Fibroblast of lung (primary cell): ENCODE measurements at regions not wholly inside any gene's neighbourhood (a gene's known extent, or its start where the extent isn't known, plus 50 kb on each side); places are given as distances from the start of the nearest gene placed in this dataset.

Source experiments
- DNase-seq, 2 donors: peaks; one replicate each; pipeline versions ENCODE4 v3.0.0 to v3.0.0-alpha.2; 2010; ENCODE audit warnings: low read depth in 2 of 2
- H2AFZ ChIP-seq: 2 replicates; pipeline ENCODE4 v1.5.1; 2012; ENCODE audit warnings: low read length, control low read depth, inconsistent platforms
- H3K27ac ChIP-seq: 2 replicates; pipeline ENCODE4 v1.5.1; 2011; ENCODE audit warnings: low read length, control low read depth; ENCODE audit not compliant: insufficient read depth
- H3K27me3 ChIP-seq: 2 replicates; pipeline ENCODE4 v1.5.1; 2011; ENCODE audit warnings: mild to moderate bottlenecking, low read length; ENCODE audit not compliant: control insufficient read depth, insufficient read depth
- H3K36me3 ChIP-seq: 2 replicates; pipeline ENCODE4 v1.5.1; 2011; ENCODE audit warnings: low read length; ENCODE audit not compliant: control insufficient read depth, insufficient read depth
- H3K4me1 ChIP-seq: 2 replicates; pipeline ENCODE4 v1.5.1; 2011; ENCODE audit warnings: low read length; ENCODE audit not compliant: control insufficient read depth, insufficient read depth; ENCODE audit errors: extremely low read depth
- H3K4me2 ChIP-seq: 2 replicates; pipeline ENCODE4 v1.5.1; 2011; ENCODE audit warnings: low read length, control low read depth; ENCODE audit not compliant: insufficient read depth; ENCODE audit errors: extremely low read depth
- H3K4me3 ChIP-seq, 4 experiments: fragments of 200-600 bp in 1 of 4; sonication (generic) in 1 of 4; replicated peaks in 1 of 4; 2 replicates each; pipeline ENCODE4 v1.5.1; 2011 to 2016; ENCODE audit warnings: low read length in 4 of 4, low read depth in 3 of 4, mild to moderate bottlenecking in 3 of 4, control low read depth in 2 of 4, inconsistent platforms in 1 of 4, mixed read lengths in 1 of 4; ENCODE audit not compliant: insufficient read depth in 1 of 4; ENCODE audit errors: control extremely low read depth in 1 of 4
- H3K79me2 ChIP-seq: 2 replicates; pipeline ENCODE4 v1.5.1; 2012; ENCODE audit warnings: mild to moderate bottlenecking, low read length, inconsistent platforms; ENCODE audit not compliant: control insufficient read depth, insufficient read depth
- H3K9ac ChIP-seq: 2 replicates; pipeline ENCODE4 v1.5.1; 2011; ENCODE audit warnings: mild to moderate bottlenecking, low read length, control low read depth; ENCODE audit not compliant: insufficient read depth
- H3K9me3 ChIP-seq: 2 replicates; pipeline ENCODE4 v1.5.1; 2012; ENCODE audit warnings: low read depth, low read length; ENCODE audit not compliant: control insufficient read depth, insufficient read depth
- H4K20me1 ChIP-seq: 2 replicates; pipeline ENCODE4 v1.5.1; 2011; ENCODE audit warnings: low read length; ENCODE audit not compliant: control insufficient read depth, insufficient read depth; ENCODE audit errors: extremely low read depth
- EZH2 ChIP-seq: IDR thresholded peaks from 2 replicates; pipeline ENCODE4 v1.5.1; 2012; ENCODE audit warnings: low read length, control low read depth, mild to moderate bottlenecking; ENCODE audit errors: missing control alignments
- TF ChIP-seq, protein P1 (sequence below), 2 donors: IDR thresholded peaks in 1 of 2; conservative IDR thresholded peaks in 1 of 2; 1 replicate in 1 of 2; 2 replicates in 1 of 2; pipeline ENCODE4 v1.5.1; 2011 to 2012; ENCODE audit warnings: low read length in 2 of 2, control low read depth in 1 of 2, inconsistent platforms in 1 of 2, low read depth in 1 of 2, mild to moderate bottlenecking in 1 of 2

DNA sequence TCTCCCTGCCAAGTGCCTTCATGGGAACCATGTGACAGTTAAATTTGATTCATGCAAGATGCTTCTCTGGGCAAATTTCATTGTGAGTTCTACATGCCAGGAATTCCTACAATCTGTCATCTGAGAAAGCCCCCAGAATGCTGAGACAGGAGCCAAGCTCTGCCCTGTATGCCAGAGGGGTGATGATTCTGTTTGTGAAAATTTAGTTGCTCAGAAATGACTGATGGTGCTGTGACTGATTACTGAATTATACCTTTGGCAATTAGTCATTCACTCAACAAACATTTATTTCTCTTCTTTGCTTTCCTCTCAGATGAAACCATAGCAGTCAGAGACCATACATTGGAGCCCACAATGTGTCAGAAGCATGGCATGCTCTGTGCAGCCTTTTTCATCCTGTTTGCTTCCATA, 69.0 kb upstream of the ZBED5 start:
- Histone ChIP-seq H2AFZ (no peak overlapping the region), H3K27me3 (no peaks in the 10 kb centered on the region), H3K9ac (no peak overlapping the region), H4K20me1 (no peaks in the 10 kb centered on the region), H3K4me2 (no peak overlapping the region), H3K27ac (no peak overlapping the region), H3K9me3 (no peaks in the 10 kb centered on the region), H3K79me2 (no peaks in the 10 kb centered on the region), H3K36me3 (no peaks in the 10 kb centered on the region), H3K4me1 (peaks cover 12% of the 10 kb centered on the region), H3K4me3 (no peak overlapping the region)
- TF ChIP-seq, protein P1, sequence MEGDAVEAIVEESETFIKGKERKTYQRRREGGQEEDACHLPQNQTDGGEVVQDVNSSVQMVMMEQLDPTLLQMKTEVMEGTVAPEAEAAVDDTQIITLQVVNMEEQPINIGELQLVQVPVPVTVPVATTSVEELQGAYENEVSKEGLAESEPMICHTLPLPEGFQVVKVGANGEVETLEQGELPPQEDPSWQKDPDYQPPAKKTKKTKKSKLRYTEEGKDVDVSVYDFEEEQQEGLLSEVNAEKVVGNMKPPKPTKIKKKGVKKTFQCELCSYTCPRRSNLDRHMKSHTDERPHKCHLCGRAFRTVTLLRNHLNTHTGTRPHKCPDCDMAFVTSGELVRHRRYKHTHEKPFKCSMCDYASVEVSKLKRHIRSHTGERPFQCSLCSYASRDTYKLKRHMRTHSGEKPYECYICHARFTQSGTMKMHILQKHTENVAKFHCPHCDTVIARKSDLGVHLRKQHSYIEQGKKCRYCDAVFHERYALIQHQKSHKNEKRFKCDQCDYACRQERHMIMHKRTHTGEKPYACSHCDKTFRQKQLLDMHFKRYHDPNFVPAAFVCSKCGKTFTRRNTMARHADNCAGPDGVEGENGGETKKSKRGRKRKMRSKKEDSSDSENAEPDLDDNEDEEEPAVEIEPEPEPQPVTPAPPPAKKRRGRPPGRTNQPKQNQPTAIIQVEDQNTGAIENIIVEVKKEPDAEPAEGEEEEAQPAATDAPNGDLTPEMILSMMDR (conservative IDR thresholded peaks at IDR 0.05 in 1 of 2, IDR thresholded peaks at IDR 0.05 in 1 of 2; ENCODE audit: low read depth in 1 of 2, low read length in 2 of 2): no peak
- no peak for TF ChIP-seq EZH2
- no peak for DNase-seq

DNA sequence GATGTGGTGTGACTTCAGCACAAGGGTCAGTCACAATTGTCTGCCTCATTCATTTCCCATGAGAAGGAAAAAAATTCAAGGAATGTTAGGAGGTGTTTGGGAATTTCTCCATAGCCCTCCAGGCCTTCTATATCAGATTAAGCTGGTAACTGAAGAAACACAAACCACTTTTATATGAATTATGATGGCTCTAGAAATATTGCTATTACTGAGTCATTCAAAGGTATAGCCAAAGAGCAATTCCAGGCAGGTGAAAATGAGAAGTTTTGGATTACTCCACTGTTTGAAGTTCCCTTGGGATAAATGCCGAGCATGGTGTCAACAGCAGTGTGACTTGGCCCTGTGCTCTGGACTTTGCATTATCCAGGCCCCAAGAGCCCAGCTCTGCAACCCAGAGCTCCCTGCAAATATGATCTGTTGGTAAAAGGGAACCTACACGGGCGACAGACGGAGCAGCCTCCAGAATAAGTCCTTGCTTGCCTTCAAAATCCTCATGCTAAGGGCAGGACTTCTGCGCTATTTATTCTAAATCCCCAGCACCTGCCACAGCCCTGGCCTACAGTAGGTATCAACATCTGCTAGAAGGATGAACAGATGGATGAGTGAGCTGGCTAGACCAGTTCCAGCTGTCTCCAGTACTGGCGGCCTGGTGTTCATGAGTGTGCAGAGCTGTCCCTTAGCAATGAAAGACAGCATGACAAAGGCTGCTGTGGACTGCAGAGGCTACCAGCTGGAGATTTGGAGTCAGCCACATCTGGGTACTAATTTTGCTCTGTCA, 67.5 kb upstream of the ZBED5 start:
- Histone ChIP-seq H3K9ac (no peak overlapping the region), H3K4me3 (no peak overlapping the region), H3K27ac (no peak overlapping the region), H4K20me1 (no peaks in the 10 kb centered on the region), H2AFZ (no peak overlapping the region), H3K9me3 (no peaks in the 10 kb centered on the region), H3K27me3 (no peaks in the 10 kb centered on the region), H3K4me2 (no peak overlapping the region), H3K4me1 (peaks cover 12% of the 10 kb centered on the region), H3K36me3 (no peaks in the 10 kb centered on the region), H3K79me2 (no peaks in the 10 kb centered on the region)
- no peak for DNase-seq
- TF ChIP-seq, protein P1 (conservative IDR thresholded peaks at IDR 0.05 in 1 of 2, IDR thresholded peaks at IDR 0.05 in 1 of 2; ENCODE audit: low read depth in 1 of 2, low read length in 2 of 2): no peak
- TF ChIP-seq EZH2: no peak

DNA sequence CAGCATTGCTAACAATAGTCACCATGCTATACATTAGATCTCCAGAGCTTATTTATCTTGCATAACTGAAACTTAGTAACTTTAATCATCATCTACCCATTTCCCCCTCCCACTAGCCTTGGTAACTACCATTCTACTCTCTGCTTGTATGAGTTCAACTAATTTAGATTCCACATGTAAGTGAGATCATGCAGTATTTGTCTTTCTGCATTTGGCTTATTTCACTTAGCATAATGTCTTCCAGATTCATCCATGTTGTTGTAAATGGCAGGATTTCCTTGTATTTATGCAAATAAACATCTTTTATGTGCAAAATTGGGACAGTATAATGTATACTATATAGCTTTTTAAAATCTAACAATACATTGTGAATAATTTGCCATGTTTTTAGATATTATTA, 66.0 kb upstream of the ZBED5 start:
- Histone ChIP-seq H3K27ac (no peak overlapping the region), H3K4me1 (peaks cover 12% of the 10 kb centered on the region), H3K79me2 (no peaks in the 10 kb centered on the region), H2AFZ (no peak overlapping the region), H3K4me2 (no peak overlapping the region), H3K27me3 (no peaks in the 10 kb centered on the region), H3K9me3 (no peaks in the 10 kb centered on the region), H3K9ac (no peak overlapping the region), H4K20me1 (no peaks in the 10 kb centered on the region), H3K36me3 (no peaks in the 10 kb centered on the region), H3K4me3 (no peak overlapping the region)
- DNase-seq: no peak
- TF ChIP-seq, protein P1 (conservative IDR thresholded peaks at IDR 0.05 in 1 of 2, IDR thresholded peaks at IDR 0.05 in 1 of 2; ENCODE audit: low read depth in 1 of 2, low read length in 2 of 2): no peak
- no peak for TF ChIP-seq EZH2
